ENCODE measurements at regions not wholly inside any gene's neighbourhood (a gene's known extent, or its start where the extent isn't known, plus 50 kb on each side); places are given as distances from the start of the nearest gene placed in this dataset.

DNA sequence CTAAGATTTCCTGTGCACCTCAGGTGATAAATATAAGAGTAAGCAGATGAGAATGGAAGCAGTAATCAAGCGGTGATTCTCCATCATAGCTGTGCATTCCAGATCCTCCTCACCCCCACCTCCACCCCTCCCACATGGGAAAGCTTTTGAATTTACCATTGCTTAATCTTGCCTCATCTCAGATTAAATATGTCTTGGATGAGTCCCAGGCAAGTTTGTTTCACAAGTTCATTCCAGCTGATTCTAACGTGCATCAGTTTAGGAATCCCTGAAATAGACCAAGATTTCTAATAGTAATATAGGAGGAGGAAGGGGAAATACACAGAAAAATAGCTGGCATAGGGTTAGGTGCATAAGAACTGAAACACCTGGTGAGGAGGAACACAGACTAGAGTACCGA lies 396.2 kb upstream of the KIF2B start:
- Histone ChIP-seq H3K27ac (no peak overlapping the region), H3K27me3 (no peaks in the 10 kb centered on the region), H3K4me3 (no peak overlapping the region), H3K9me3 (no peaks in the 10 kb centered on the region), H3K4me1 (no peaks in the 10 kb centered on the region), H3K36me3 (no peaks in the 10 kb centered on the region)
- TF ChIP-seq, protein P1, sequence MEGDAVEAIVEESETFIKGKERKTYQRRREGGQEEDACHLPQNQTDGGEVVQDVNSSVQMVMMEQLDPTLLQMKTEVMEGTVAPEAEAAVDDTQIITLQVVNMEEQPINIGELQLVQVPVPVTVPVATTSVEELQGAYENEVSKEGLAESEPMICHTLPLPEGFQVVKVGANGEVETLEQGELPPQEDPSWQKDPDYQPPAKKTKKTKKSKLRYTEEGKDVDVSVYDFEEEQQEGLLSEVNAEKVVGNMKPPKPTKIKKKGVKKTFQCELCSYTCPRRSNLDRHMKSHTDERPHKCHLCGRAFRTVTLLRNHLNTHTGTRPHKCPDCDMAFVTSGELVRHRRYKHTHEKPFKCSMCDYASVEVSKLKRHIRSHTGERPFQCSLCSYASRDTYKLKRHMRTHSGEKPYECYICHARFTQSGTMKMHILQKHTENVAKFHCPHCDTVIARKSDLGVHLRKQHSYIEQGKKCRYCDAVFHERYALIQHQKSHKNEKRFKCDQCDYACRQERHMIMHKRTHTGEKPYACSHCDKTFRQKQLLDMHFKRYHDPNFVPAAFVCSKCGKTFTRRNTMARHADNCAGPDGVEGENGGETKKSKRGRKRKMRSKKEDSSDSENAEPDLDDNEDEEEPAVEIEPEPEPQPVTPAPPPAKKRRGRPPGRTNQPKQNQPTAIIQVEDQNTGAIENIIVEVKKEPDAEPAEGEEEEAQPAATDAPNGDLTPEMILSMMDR (IDR thresholded peaks at IDR 0.05), result no peak
- no peak for TF ChIP-seq POLR2A (IDR thresholded peaks at IDR 0.05)
- no peak for TF ChIP-seq EP300 (IDR thresholded peaks at IDR 0.05)
- DNase-seq (ENCODE audit: low spot score in 2 of 2), result no peak
- 76 to 77% methylated on average over 3 of the region's 3 CpGs for WGBS, 2 donors

DNA sequence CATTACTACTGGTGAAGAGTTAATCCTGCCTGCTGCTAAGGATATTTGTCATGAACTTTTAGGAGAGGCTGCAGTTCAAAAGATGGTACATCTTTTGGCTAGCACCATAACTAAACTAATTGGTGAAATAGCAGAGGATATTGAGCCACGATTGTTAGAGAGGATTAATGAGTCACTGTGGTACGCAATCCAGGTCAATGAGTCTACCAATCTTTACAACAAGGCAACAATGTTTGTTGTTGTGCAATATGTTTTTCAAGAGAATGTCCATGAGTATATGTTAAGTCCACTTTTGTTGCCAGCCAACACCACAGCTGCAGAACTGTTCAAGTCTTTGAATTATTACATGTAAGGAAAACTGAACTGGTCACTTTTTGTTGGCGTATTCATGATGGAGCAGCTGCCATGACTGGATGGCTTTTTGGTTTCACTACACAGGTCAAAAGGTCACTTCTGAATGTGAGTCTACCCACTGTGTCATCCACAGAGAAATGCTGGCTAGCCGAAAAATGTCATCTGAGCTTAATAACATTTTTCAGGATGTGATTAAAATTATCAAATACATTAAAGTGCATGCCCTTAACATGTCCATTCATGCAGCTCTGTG lies 402.6 kb upstream of the KIF2B start:
- Histone ChIP-seq H3K36me3 (no peaks in the 10 kb centered on the region), H3K9me3 (peaks cover 0 to 4% (median 0%) of the 10 kb centered on the region in 4 donors), H3K4me3 (no peak overlapping the region), H3K27ac (no peak overlapping the region), H3K27me3 (no peaks in the 10 kb centered on the region), H3K4me1 (no peaks in the 10 kb centered on the region)
- TF ChIP-seq EP300 (IDR thresholded peaks at IDR 0.05) (no peak), POLR2A (IDR thresholded peaks at IDR 0.05) (no peak)
- TF ChIP-seq, protein P1 (IDR thresholded peaks at IDR 0.05), result no peak
- DNase-seq (ENCODE audit: low spot score in 2 of 2), result no peak
- 71 to 77% methylated on average over 4 of the region's 4 CpGs for WGBS, 2 donors

DNA sequence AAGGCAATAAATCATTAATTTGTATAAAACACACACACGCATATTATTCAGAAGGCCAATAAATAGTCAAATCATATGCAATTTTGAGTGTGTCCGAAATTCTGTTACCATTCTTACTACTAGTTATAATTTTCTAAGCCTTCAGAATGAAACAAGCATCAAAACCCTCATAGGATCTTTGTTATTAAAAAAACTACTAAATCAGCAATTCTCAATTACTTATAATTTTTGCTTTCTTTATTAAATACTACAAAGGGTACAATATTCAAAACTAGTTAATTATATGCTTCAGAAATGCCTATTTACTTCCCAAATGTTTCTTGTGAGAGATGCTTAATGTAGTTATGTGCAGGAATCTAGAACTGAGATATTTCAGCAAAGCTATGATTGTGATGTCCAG lies 413.1 kb upstream of the KIF2B start:
- peaks cover 0 to 19% (median 0%) of the 10 kb centered on the region in 4 donors for H3K9me3 ChIP-seq
- 65 to 81% methylated on average over 2 of the region's 2 CpGs for WGBS, 2 donors
- H3K4me3 ChIP-seq, result no peak overlapping the region
- H3K27me3 ChIP-seq, result no peaks in the 10 kb centered on the region
- no peaks in the 10 kb centered on the region for H3K36me3 ChIP-seq
- no peaks in the 10 kb centered on the region for H3K4me1 ChIP-seq
- no peak overlapping the region for H3K27ac ChIP-seq
- TF ChIP-seq POLR2A (IDR thresholded peaks at IDR 0.05), result no peak
- TF ChIP-seq EP300 (IDR thresholded peaks at IDR 0.05), result no peak
- TF ChIP-seq, protein P1 (IDR thresholded peaks at IDR 0.05), result no peak
- no peak for DNase-seq (ENCODE audit: low spot score in 2 of 2)

DNA sequence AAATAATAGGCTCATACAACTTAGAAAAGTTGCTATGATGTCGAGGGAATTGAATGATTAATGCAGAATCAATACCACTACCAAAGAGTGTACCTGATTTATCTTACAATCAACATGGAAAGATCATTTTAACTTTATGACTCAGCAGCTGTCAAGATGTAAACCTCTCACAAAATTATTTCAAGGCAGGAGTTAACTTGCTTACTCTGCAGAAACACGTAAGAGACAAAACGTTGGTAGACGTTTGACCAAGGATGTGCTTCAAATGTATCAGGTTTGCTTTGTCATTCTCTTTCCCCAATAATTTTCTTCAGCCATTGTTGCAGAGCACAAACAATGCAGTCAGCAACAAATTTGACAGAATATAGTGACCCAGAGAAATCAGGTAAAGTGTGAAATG lies 415.8 kb upstream of the KIF2B start:
- H3K36me3 ChIP-seq, result no peaks in the 10 kb centered on the region
- H3K9me3 ChIP-seq, result peaks cover 0 to 16% (median 0%) of the 10 kb centered on the region in 4 donors
- H3K4me1 ChIP-seq, result no peaks in the 10 kb centered on the region
- WGBS, 2 donors, result 85 to 92% methylated on average over 4 of the region's 4 CpGs
- H3K4me3 ChIP-seq, result no peak overlapping the region
- DNase-seq (ENCODE audit: low spot score in 2 of 2), result no peak
- no peaks in the 10 kb centered on the region for H3K27me3 ChIP-seq
- H3K27ac ChIP-seq, result no peak overlapping the region
- TF ChIP-seq EP300 (IDR thresholded peaks at IDR 0.05), result no peak
- TF ChIP-seq POLR2A (IDR thresholded peaks at IDR 0.05), result no peak
- TF ChIP-seq, protein P1 (IDR thresholded peaks at IDR 0.05), result no peak

DNA sequence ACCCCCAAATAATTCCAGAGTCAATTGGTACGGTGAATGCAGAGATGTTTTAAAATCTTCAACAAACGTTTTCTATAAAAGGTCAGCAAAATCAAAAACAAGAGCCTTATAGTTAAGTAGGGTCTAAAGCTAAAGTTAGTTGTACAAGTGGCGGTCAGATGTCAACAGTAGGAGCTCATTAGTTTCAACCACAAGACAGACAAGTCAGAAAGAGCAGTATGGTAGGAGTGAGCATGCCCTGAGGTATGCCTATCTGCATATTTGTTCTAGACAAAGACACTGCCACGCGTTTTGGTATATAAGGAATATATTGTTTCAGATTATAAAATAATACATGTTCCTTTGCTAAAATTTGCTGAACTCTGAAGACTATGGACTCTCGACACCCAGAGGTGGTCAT lies 431.5 kb upstream of the KIF2B start:
- no peaks in the 10 kb centered on the region for H3K4me1 ChIP-seq
- 81 to 88% methylated on average over 6 of the region's 6 CpGs for WGBS, 2 donors
- no peaks in the 10 kb centered on the region for H3K9me3 ChIP-seq
- H3K36me3 ChIP-seq, result no peaks in the 10 kb centered on the region
- TF ChIP-seq, protein P1 (IDR thresholded peaks at IDR 0.05), result no peak
- no peak for TF ChIP-seq EP300 (IDR thresholded peaks at IDR 0.05)
- H3K27ac ChIP-seq, result no peak overlapping the region
- DNase-seq (ENCODE audit: low spot score in 2 of 2), result no peak
- no peak overlapping the region for H3K4me3 ChIP-seq
- H3K27me3 ChIP-seq, result no peaks in the 10 kb centered on the region

All from tibial nerve (tissue), 4 donors.